ENCODE measurements at regions not wholly inside any gene's neighbourhood (a gene's known extent, or its start where the extent isn't known, plus 50 kb on each side); places are given as distances from the start of the nearest gene placed in this dataset.

GRCh38 chr15:25982736-25983135 is 119.6 kb upstream of the ATP10A start:
- no peak for DNase-seq
- intact Hi-C loops (cut with DNase I): no loop called here
- Histone ChIP-seq H3K27me3 (no peaks in the 10 kb centered on the region), H3K4me3 (no peak overlapping the region), H3K4me1 (no peaks in the 10 kb centered on the region), H3K9me3 (no peaks in the 10 kb centered on the region), H3K27ac (no peak overlapping the region), H3K36me3 (replicated peaks in 1 of 2; ENCODE audit: insufficient read depth in 1 of 2, low read depth in 2 of 2) (no peaks in the 10 kb centered on the region)
- ATAC-seq: no peak
- WGBS, 2 donors: 54 to 55% methylated on average over 6 of the region's 6 CpGs
- TF ChIP-seq CTCF (IDR thresholded peaks at IDR 0.05) (no peak), POLR2A (IDR thresholded peaks at IDR 0.05) (no peak)

GRCh38 chr15:25981114-25981513 is 118.0 kb upstream of the ATP10A start:
- Histone ChIP-seq H3K4me3 (no peak overlapping the region), H3K27me3 (no peaks in the 10 kb centered on the region)
- ATAC-seq: no peak

GRCh38 chr15:25972141-25972675 is 109.1 kb upstream of the ATP10A start:
- 48 to 58% methylated on average over 4 of the region's 4 CpGs for WGBS, 2 donors
- DNase-seq (no peak), ATAC-seq (no peak)
- no peak overlapping the region for H3K4me3 ChIP-seq
- TF ChIP-seq CTCF (IDR thresholded peaks at IDR 0.05): no peak
- TF ChIP-seq POLR2A (IDR thresholded peaks at IDR 0.05): no peak
- no peaks in the 10 kb centered on the region for H3K9me3 ChIP-seq
- no peaks in the 10 kb centered on the region for H3K36me3 ChIP-seq (replicated peaks in 1 of 2; ENCODE audit: insufficient read depth in 1 of 2, low read depth in 2 of 2)
- no peaks in the 10 kb centered on the region for H3K27me3 ChIP-seq
- no peak overlapping the region for H3K27ac ChIP-seq
- intact Hi-C loops (cut with DNase I): no loop called here
- no peaks in the 10 kb centered on the region for H3K4me1 ChIP-seq

More at GRCh38 chr15:25981114-25981513, 118.0 kb upstream of the ATP10A start:
- no peak for DNase-seq
- H3K9me3 ChIP-seq: no peaks in the 10 kb centered on the region
- H3K27ac ChIP-seq: no peak overlapping the region
- no peaks in the 10 kb centered on the region for H3K4me1 ChIP-seq
- WGBS, 2 donors: 40 to 54% methylated on average over 3 of the region's 3 CpGs
- no peaks in the 10 kb centered on the region for H3K36me3 ChIP-seq (replicated peaks in 1 of 2; ENCODE audit: insufficient read depth in 1 of 2, low read depth in 2 of 2)
- TF ChIP-seq POLR2A (IDR thresholded peaks at IDR 0.05) (no peak), CTCF (IDR thresholded peaks at IDR 0.05) (no peak)
- intact Hi-C loops (cut with DNase I): no loop called here

- no peak for TF ChIP-seq CTCF (IDR thresholded peaks at IDR 0.05)
- no peak for TF ChIP-seq POLR2A (IDR thresholded peaks at IDR 0.05)
- Histone ChIP-seq H3K9me3 (no peaks in the 10 kb centered on the region), H3K36me3 (replicated peaks in 1 of 2; ENCODE audit: insufficient read depth in 1 of 2, low read depth in 2 of 2) (no peaks in the 10 kb centered on the region), H3K27ac (no peak overlapping the region), H3K4me1 (no peaks in the 10 kb centered on the region), H3K4me3 (no peak overlapping the region), H3K27me3 (no peaks in the 10 kb centered on the region)
- no peak for ATAC-seq
- no peak for DNase-seq
- WGBS, 2 donors: 36 to 40% methylated on average over 6 of the region's 6 CpGs
- intact Hi-C loops (cut with DNase I): no loop called here
These were observed 107.9 kb upstream of the ATP10A start for GRCh38 chr15:25971053-25971452.

- intact Hi-C loops (cut with DNase I): no loop called here
- DNase-seq (no peak), ATAC-seq (no peak)
- Histone ChIP-seq H3K36me3 (replicated peaks in 1 of 2; ENCODE audit: insufficient read depth in 1 of 2, low read depth in 2 of 2) (no peaks in the 10 kb centered on the region), H3K4me1 (no peaks in the 10 kb centered on the region), H3K27ac (no peak overlapping the region), H3K4me3 (no peak overlapping the region), H3K27me3 (no peaks in the 10 kb centered on the region), H3K9me3 (no peaks in the 10 kb centered on the region)
- TF ChIP-seq POLR2A (IDR thresholded peaks at IDR 0.05): no peak
- WGBS, 2 donors: 51 to 62% methylated on average over 4 of the region's 4 CpGs
These were observed 106.8 kb upstream of the ATP10A start for GRCh38 chr15:25969886-25970285.

All from body of pancreas (tissue), 4 donors.